Mesendoderm (in vitro differentiated cells): ENCODE measurements at regions not wholly inside any gene's neighbourhood (a gene's known extent, or its start where the extent isn't known, plus 50 kb on each side); places are given as distances from the start of the nearest gene placed in this dataset.
A peak's percentile ranks its signal among the peaks of the same experiment; 100 is the strongest.

ENCODE experiments used
- DNase-seq: peaks from one replicate; pipeline ENCODE4 v3.0.0; 2013
- H2AK5ac ChIP-seq: 2 replicates; pipeline ENCODE4 v1.6.1; 2013; ENCODE audit warnings: low read length, inconsistent platforms
- H2BK120ac ChIP-seq: 2 replicates; pipeline ENCODE4 v1.6.1; 2013; ENCODE audit warnings: low read depth, mild to moderate bottlenecking, low read length, moderate library complexity, mixed read lengths
- H2BK15ac ChIP-seq: replicated peaks from 2 replicates; pipeline ENCODE4 v1.6.1; 2013; ENCODE audit warnings: low read depth, mild to moderate bottlenecking, moderate library complexity
- H2BK5ac ChIP-seq: 2 replicates; pipeline ENCODE4 v1.6.1; 2013; ENCODE audit warnings: low read length, inconsistent platforms
- H3K18ac ChIP-seq: 2 replicates; pipeline ENCODE4 v1.6.1; 2013; ENCODE audit warnings: mild to moderate bottlenecking, low read length, mixed read lengths
- H3K23ac ChIP-seq: one replicate; pipeline ENCODE4 v1.6.1; 2013; ENCODE audit warnings: low read length
- H3K27ac ChIP-seq: 2 replicates; pipeline ENCODE4 v1.5.1; 2013; ENCODE audit warnings: low read depth, mild to moderate bottlenecking, inconsistent platforms, low read length, moderate library complexity
- H3K27me3 ChIP-seq: 2 replicates; pipeline ENCODE4 v1.6.1; 2013; ENCODE audit warnings: low read length, control low read depth, mild to moderate bottlenecking, inconsistent platforms; ENCODE audit not compliant: insufficient read depth, poor library complexity
- H3K36me3 ChIP-seq: 2 replicates; pipeline ENCODE4 v1.6.1; 2013; ENCODE audit warnings: low read length, inconsistent platforms; ENCODE audit not compliant: control insufficient read depth, insufficient read depth
- H3K4ac ChIP-seq: one replicate; pipeline ENCODE4 v1.6.1; 2013; ENCODE audit warnings: low read depth, mild to moderate bottlenecking, low read length, moderate library complexity
- H3K4me1 ChIP-seq: 2 replicates; pipeline ENCODE4 v1.6.1; 2013; ENCODE audit warnings: low read depth, low read length, inconsistent platforms; ENCODE audit not compliant: control insufficient read depth
- H3K4me2 ChIP-seq: 2 replicates; pipeline ENCODE4 v1.6.1; 2013; ENCODE audit warnings: low read length
- H3K4me3 ChIP-seq: 2 replicates; pipeline ENCODE4 v1.5.1; 2013; ENCODE audit warnings: mild to moderate bottlenecking, low read length
- H3K56ac ChIP-seq: one replicate; pipeline ENCODE4 v1.6.1; 2013; ENCODE audit warnings: low read length
- H3K79me1 ChIP-seq: 2 replicates; pipeline ENCODE4 v1.6.1; 2013; ENCODE audit warnings: low read length, inconsistent platforms
- H3K79me2 ChIP-seq: 2 replicates; pipeline ENCODE4 v1.6.1; 2013; ENCODE audit warnings: mild to moderate bottlenecking, low read length; ENCODE audit not compliant: control insufficient read depth, insufficient read depth
- H3K9ac ChIP-seq: 2 replicates; pipeline ENCODE4 v1.6.1; 2013; ENCODE audit warnings: low read length, inconsistent platforms
- H4K5ac ChIP-seq: one replicate; pipeline ENCODE4 v1.6.1; 2013; ENCODE audit warnings: low read length
- H4K8ac ChIP-seq: one replicate; pipeline ENCODE4 v1.6.1; 2013; ENCODE audit warnings: low read depth, mild to moderate bottlenecking, control low read depth, low read length, moderate library complexity
- WGBS: extraction: QIAGEN DNeasy Blood & Tissue Kit; methylation state at CpG from one replicate; pipeline ENCODE4 v1.1.7; 2013; ENCODE audit warnings: low lambda C conversion rate, missing lambda C conversion rate; ENCODE audit not compliant: insufficient coverage; ENCODE audit errors: extremely low coverage; 5-methylcytosine and 5-hydroxymethylcytosine counted together

DNA sequence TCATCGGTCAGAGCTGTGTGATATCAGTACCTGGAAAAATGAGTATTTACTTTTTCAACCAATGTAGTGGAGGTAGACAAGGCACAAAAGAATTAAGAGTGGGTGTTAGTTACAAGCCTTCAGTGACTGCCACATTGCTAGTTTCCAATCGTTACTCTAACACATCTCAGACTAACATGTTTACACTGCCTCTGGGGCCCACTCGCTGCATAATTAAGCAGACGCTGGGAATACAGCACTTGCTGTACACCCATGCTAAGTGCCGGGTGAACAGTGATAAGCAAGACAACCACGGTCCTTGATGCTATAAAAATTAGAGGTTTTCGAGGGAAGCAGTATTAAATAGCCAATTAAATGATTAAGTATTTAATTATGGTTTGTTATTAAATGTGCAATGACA lies 1147.6 kb downstream of the AACS start:
- no peak overlapping the region for H4K5ac ChIP-seq
- DNase-seq, result no peak
- peak overlapping the region; percentile 36 for H3K4ac ChIP-seq
- H3K27me3 ChIP-seq, result no peaks in the 10 kb centered on the region
- H3K56ac ChIP-seq, result no peak overlapping the region
- no peak overlapping the region for H3K4me3 ChIP-seq
- H3K23ac ChIP-seq, result no peak overlapping the region
- H3K18ac ChIP-seq, result peak overlapping the region; percentile 14
- no peak overlapping the region for H4K8ac ChIP-seq
- no peak overlapping the region for H3K4me2 ChIP-seq
- H3K36me3 ChIP-seq, result no peaks in the 10 kb centered on the region
- H2AK5ac ChIP-seq, result no peak overlapping the region
- no peak overlapping the region for H2BK15ac ChIP-seq
- no CpG with 5 or more reads among the region's 7 CpGs for WGBS
- no peak overlapping the region for H2BK5ac ChIP-seq
- no peak overlapping the region for H2BK120ac ChIP-seq
- H3K79me1 ChIP-seq, result no peaks in the 10 kb centered on the region
- no peaks in the 10 kb centered on the region for H3K79me2 ChIP-seq
- H3K9ac ChIP-seq, result no peak overlapping the region
- no peak overlapping the region for H3K27ac ChIP-seq
- H3K4me1 ChIP-seq, result peaks cover 5% of the 10 kb centered on the region

DNA sequence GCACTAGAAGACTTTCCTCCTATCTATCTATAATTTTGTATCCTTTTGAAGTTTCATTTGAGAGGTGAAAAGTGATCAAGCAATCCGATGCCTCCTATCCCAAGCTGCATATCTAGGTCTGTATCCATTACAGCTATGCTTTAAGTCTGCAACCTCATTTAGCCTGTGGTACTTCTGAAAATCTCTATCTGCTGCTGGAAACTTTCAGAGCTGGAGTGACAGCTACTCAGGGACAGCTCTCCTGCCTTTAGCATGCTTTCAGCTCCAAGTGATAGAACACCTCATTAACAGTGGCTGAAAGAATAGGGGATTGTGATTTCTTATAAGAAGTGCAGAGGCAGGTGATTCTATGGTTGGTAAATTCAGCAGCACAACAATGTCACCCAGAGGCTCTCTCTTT lies 1153.5 kb downstream of the AACS start:
- Histone ChIP-seq H2BK5ac (no peak overlapping the region), H3K18ac (no peak overlapping the region), H3K4me2 (no peak overlapping the region), H3K56ac (no peak overlapping the region), H3K36me3 (no peaks in the 10 kb centered on the region), H2BK15ac (no peak overlapping the region), H3K4ac (no peak overlapping the region), H4K5ac (no peak overlapping the region), H4K8ac (no peak overlapping the region), H3K4me1 (peaks cover 5% of the 10 kb centered on the region), H2BK120ac (no peak overlapping the region), H3K79me1 (no peaks in the 10 kb centered on the region), H2AK5ac (no peak overlapping the region), H3K27me3 (no peaks in the 10 kb centered on the region), H3K23ac (no peak overlapping the region), H3K9ac (no peak overlapping the region), H3K79me2 (no peaks in the 10 kb centered on the region), H3K27ac (no peak overlapping the region), H3K4me3 (no peak overlapping the region)
- WGBS, result no CpG with 5 or more reads among the region's 1 CpG
- no peak for DNase-seq

DNA sequence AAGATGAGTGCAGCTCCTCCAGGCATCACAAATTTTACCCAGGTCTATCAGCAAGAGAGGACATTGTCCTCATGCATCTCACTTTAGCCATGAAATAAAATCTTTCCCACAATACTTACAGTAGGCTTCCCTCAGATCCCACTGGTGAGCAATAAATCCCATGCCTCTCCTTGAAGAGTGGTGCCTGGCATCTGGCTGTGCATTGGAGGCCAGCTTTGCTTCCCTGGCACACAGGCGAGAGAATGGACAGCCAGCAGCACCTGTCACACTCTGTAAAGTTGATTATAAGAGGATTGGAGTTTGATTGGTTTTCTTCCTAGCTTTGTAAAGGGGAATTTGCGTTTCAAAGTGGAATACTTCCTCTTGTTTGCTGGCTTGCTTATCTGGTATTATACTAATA lies 1153.9 kb downstream of the AACS start:
- Histone ChIP-seq H3K27ac (no peak overlapping the region), H3K79me2 (no peaks in the 10 kb centered on the region), H3K27me3 (no peaks in the 10 kb centered on the region), H2BK5ac (no peak overlapping the region), H3K4me2 (no peak overlapping the region), H4K5ac (no peak overlapping the region), H2AK5ac (no peak overlapping the region), H2BK120ac (no peak overlapping the region), H3K56ac (no peak overlapping the region), H3K4ac (no peak overlapping the region), H3K18ac (no peak overlapping the region), H3K79me1 (no peaks in the 10 kb centered on the region), H3K36me3 (no peaks in the 10 kb centered on the region), H3K23ac (no peak overlapping the region), H4K8ac (no peak overlapping the region), H3K9ac (no peak overlapping the region), H3K4me1 (peaks cover 5% of the 10 kb centered on the region), H3K4me3 (no peak overlapping the region), H2BK15ac (no peak overlapping the region)
- DNase-seq, result no peak
- no CpG with 5 or more reads among the region's 2 CpGs for WGBS

DNA sequence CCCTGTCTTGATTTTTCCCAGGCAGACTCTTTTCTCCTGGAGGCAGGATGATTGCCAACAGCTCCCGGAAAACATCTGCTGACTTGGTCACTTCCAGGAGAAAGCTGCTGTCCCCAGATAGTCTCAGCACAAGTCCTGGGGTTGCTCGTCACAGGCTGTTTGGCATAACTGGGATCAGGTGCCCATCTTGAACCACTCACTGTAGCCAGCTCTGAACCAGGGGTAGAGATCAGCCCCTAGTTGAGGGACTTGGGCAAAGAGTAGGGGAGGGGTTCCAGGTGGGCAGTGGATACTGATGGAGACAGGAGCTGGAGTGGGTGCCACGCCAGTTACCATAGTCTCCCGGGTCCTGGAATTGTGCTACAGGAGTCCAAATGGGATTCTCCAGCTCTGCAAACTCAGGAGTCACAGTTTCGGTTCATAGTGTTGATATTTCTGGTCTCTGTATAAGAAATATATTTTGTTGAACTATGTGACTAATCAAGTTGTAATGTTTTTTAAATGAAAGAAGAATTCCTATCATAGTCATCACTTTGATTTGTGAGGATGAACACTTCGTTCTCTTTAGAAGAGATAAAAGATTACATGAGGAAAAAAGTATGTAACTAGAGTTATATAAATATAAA lies 1154.5 kb downstream of the AACS start:
- no CpG with 5 or more reads among the region's 6 CpGs for WGBS
- no peak overlapping the region for H2BK15ac ChIP-seq

DNA sequence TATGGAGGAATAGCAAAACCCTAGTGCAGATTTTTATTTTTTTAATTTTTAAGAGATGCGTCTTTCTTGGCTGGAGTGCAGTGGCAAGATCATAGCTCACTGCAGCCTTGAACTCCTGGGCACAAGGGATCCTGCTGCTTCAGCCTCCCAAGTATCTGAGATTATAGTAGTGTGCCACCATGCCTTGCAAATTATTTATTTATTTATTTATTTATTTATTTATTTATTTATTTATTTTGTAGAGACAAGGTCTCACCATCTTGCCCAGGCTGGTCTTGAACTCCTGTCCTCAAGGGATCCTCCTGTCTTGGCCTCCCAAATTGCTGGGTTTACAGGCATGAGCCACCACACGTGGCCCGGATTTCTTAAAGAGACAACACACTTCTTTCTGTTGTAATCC lies 1158.8 kb downstream of the AACS start:
- no peak overlapping the region for H4K5ac ChIP-seq
- H3K23ac ChIP-seq, result no peak overlapping the region
- no peak overlapping the region for H3K4me2 ChIP-seq
- no peaks in the 10 kb centered on the region for H3K27me3 ChIP-seq
- no peaks in the 10 kb centered on the region for H3K79me1 ChIP-seq
- H3K4me3 ChIP-seq, result no peak overlapping the region
- DNase-seq, result no peak
- WGBS, result no CpG with 5 or more reads among the region's 3 CpGs
- no peak overlapping the region for H3K9ac ChIP-seq
- no peak overlapping the region for H3K18ac ChIP-seq
- no peak overlapping the region for H3K56ac ChIP-seq
- no peak overlapping the region for H4K8ac ChIP-seq
- no peaks in the 10 kb centered on the region for H3K79me2 ChIP-seq
- H3K4me1 ChIP-seq, result no peaks in the 10 kb centered on the region
- no peak overlapping the region for H2BK120ac ChIP-seq
- no peak overlapping the region for H3K4ac ChIP-seq
- H3K36me3 ChIP-seq, result no peaks in the 10 kb centered on the region
- no peak overlapping the region for H3K27ac ChIP-seq
- H2AK5ac ChIP-seq, result no peak overlapping the region
- H2BK15ac ChIP-seq, result no peak overlapping the region
- H2BK5ac ChIP-seq, result no peak overlapping the region

More for the DNA sequence above, 1154.5 kb downstream of the AACS start:
- Histone ChIP-seq H2BK120ac (no peak overlapping the region), H3K18ac (no peak overlapping the region), H3K9ac (no peak overlapping the region), H3K27me3 (no peaks in the 10 kb centered on the region), H3K27ac (no peak overlapping the region), H2AK5ac (no peak overlapping the region), H3K23ac (no peak overlapping the region), H4K5ac (no peak overlapping the region), H3K79me2 (no peaks in the 10 kb centered on the region), H3K56ac (no peak overlapping the region), H3K36me3 (no peaks in the 10 kb centered on the region), H3K4me2 (no peak overlapping the region), H3K4me1 (no peaks in the 10 kb centered on the region), H3K79me1 (no peaks in the 10 kb centered on the region), H3K4me3 (no peak overlapping the region), H4K8ac (no peak overlapping the region), H2BK5ac (no peak overlapping the region), H3K4ac (no peak overlapping the region)
- no peak for DNase-seq

DNA sequence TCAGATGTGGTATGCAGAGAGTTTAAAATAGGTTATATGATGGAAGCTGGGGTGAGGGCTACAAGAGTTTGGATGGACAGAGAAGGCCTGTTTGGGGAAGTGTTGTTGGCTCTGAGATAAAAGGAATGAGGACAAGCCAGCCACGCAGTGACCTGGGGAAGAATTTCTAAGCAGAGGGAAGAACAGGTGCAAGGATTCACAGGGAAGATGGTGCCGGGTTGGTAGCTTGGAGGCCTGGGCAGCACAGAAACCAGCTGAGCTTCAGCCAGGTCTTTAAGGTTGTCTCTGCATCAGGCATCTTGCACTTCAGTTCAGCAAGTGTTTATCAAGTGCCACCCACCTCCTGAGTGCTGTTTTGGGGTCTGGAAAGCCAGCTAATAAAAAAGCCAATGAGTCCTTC lies 1163.7 kb downstream of the AACS start:
- Histone ChIP-seq H3K27ac (no peak overlapping the region), H3K27me3 (no peaks in the 10 kb centered on the region), H4K5ac (no peak overlapping the region), H2BK120ac (no peak overlapping the region), H3K18ac (no peak overlapping the region), H4K8ac (no peak overlapping the region), H2AK5ac (no peak overlapping the region), H3K4me2 (no peak overlapping the region), H3K4me1 (peaks cover 4% of the 10 kb centered on the region), H3K79me1 (no peaks in the 10 kb centered on the region), H2BK5ac (no peak overlapping the region), H3K79me2 (no peaks in the 10 kb centered on the region), H3K4ac (no peak overlapping the region), H3K9ac (no peak overlapping the region), H2BK15ac (no peak overlapping the region), H3K56ac (no peak overlapping the region), H3K36me3 (no peaks in the 10 kb centered on the region), H3K4me3 (no peak overlapping the region), H3K23ac (no peak overlapping the region)
- DNase-seq, result no peak
- WGBS, result no CpG with 5 or more reads among the region's 2 CpGs
